ENCODE measurements at regions not wholly inside any gene's neighbourhood (a gene's known extent, or its start where the extent isn't known, plus 50 kb on each side); places are given as distances from the start of the nearest gene placed in this dataset.

GRCh38 chr17:53950207-53950857, 127.6 kb downstream of the KIF2B start:
- TF ChIP-seq EZH2 (IDR thresholded peaks at IDR 0.05; ENCODE audit: borderline replicate concordance, insufficient read depth, low read depth, low read length, poor library complexity, severe bottlenecking) = no peak
- no peak for TF ChIP-seq CTCF (IDR thresholded peaks at IDR 0.05)
